ENCODE measurements at regions not wholly inside any gene's neighbourhood (a gene's known extent, or its start where the extent isn't known, plus 50 kb on each side); places are given as distances from the start of the nearest gene placed in this dataset.

- DNase-seq = no peak
- TF ChIP-seq CTCF (IDR thresholded peaks at IDR 0.05; ENCODE audit: low read depth, low read length) = no peak
- H3K9me3 ChIP-seq = no peaks in the 10 kb centered on the region
- H3K4me1 ChIP-seq = no peaks in the 10 kb centered on the region
- H3K4me3 ChIP-seq (ENCODE audit: low read depth, low read length) = no peak overlapping the region
- H3K36me3 ChIP-seq = no peaks in the 10 kb centered on the region
- no peaks in the 10 kb centered on the region for H3K27me3 ChIP-seq
These were observed 366.0 kb downstream of the HTR1A start for GRCh38 chr5:63596254-63596653.

GRCh38 chr5:63573380-63573779 lies 388.9 kb downstream of the HTR1A start:
- Histone ChIP-seq H3K4me3 (ENCODE audit: low read depth, low read length) (0 out of 2 replicates have a peak overlapping the region, but pooled peaks have one; percentile 2), H3K9me3 (no peaks in the 10 kb centered on the region), H3K36me3 (no peaks in the 10 kb centered on the region), H3K27me3 (no peaks in the 10 kb centered on the region), H3K4me1 (peaks cover 19% of the 10 kb centered on the region)
- no peak for TF ChIP-seq CTCF (IDR thresholded peaks at IDR 0.05; ENCODE audit: low read depth, low read length)
- DNase-seq = peak; percentile 22

GRCh38 chr5:63572740-63573139 lies 389.5 kb downstream of the HTR1A start:
- TF ChIP-seq CTCF (IDR thresholded peaks at IDR 0.05; ENCODE audit: low read depth, low read length) = no peak
- Histone ChIP-seq H3K4me3 (ENCODE audit: low read depth, low read length) (no peak overlapping the region), H3K9me3 (no peaks in the 10 kb centered on the region), H3K4me1 (peaks cover 19% of the 10 kb centered on the region), H3K36me3 (no peaks in the 10 kb centered on the region), H3K27me3 (no peaks in the 10 kb centered on the region)
- DNase-seq = peak; percentile 30

- Histone ChIP-seq H3K9me3 (no peaks in the 10 kb centered on the region), H3K27me3 (no peaks in the 10 kb centered on the region), H3K36me3 (no peaks in the 10 kb centered on the region), H3K4me3 (ENCODE audit: low read depth, low read length) (no peak overlapping the region), H3K4me1 (peaks cover 19% of the 10 kb centered on the region)
- TF ChIP-seq CTCF (IDR thresholded peaks at IDR 0.05; ENCODE audit: low read depth, low read length) = no peak
- DNase-seq = peak; percentile 26
These were observed 391.5 kb downstream of the HTR1A start for GRCh38 chr5:63570752-63571151.

GRCh38 chr5:63564789-63565188 lies 397.5 kb downstream of the HTR1A start:
- Histone ChIP-seq H3K4me1 (no peaks in the 10 kb centered on the region; the same call in 1 of the 2 replicates), H3K4me3 (ENCODE audit: low read depth, low read length) (no peak overlapping the region), H3K27me3 (no peaks in the 10 kb centered on the region), H3K9me3 (no peaks in the 10 kb centered on the region; the same call in 1 of the 2 replicates), H3K36me3 (no peaks in the 10 kb centered on the region)
- TF ChIP-seq CTCF (IDR thresholded peaks at IDR 0.05; ENCODE audit: low read depth, low read length) = peak; percentile 39
- peak; percentile 17 for DNase-seq

GRCh38 chr5:63563008-63563917 lies 399.0 kb downstream of the HTR1A start:
- no peaks in the 10 kb centered on the region for H3K27me3 ChIP-seq
- no peaks in the 10 kb centered on the region for H3K36me3 ChIP-seq
- no peak overlapping the region for H3K4me3 ChIP-seq (ENCODE audit: low read depth, low read length)
- no peaks in the 10 kb centered on the region; the same call in 1 of the 2 replicates for H3K9me3 ChIP-seq
- no peak for DNase-seq
- H3K4me1 ChIP-seq = no peaks in the 10 kb centered on the region
- no peak for TF ChIP-seq CTCF (IDR thresholded peaks at IDR 0.05; ENCODE audit: low read depth, low read length)

All from BE2C (cell line).